ENCODE measurements at regions not wholly inside any gene's neighbourhood (a gene's known extent, or its start where the extent isn't known, plus 50 kb on each side); places are given as distances from the start of the nearest gene placed in this dataset.

GRCh38 chr4:121221608-121222007 is 57.5 kb upstream of the TNIP3 start:
- DNase-seq: no peak

DNA sequence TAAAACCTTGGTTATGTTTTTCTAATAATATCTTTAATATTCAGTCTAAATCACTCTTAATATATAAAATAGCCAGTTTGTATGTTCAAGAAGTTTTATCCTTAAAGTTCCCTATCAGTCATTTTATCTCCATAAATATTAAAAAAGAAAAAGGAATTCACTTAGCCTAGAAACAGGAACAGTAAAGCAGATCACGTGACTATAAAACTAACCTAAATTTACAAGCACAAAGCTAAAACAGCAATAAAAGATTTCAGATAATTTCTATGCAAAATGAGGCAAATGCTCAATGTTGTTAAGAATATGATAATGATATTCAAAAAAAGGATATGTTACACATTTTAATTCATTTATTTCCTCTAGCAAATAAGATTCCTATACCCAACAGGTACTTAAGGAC is 57.1 kb upstream of the TNIP3 start:
- no peak for DNase-seq

DNA sequence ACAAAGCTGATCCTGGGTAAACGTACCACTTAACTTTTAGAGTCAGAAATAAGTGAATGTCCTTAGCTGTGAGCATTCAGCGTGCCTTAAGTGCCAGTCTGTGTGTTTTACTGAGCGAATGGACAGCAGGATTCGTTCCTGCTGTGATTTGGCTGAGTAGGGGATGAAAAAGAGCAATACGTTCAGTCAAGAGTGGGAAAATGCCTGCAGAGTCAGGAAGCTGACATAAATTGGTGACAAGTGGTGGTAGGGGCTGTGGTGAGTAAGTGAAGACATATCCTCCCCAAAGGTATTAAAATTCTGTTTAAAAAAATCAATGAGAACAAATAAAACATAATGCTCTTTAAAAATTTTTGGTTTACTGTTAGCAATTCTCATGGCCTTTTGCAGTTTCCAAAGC is 56.6 kb upstream of the TNIP3 start:
- DNase-seq: no peak

DNA sequence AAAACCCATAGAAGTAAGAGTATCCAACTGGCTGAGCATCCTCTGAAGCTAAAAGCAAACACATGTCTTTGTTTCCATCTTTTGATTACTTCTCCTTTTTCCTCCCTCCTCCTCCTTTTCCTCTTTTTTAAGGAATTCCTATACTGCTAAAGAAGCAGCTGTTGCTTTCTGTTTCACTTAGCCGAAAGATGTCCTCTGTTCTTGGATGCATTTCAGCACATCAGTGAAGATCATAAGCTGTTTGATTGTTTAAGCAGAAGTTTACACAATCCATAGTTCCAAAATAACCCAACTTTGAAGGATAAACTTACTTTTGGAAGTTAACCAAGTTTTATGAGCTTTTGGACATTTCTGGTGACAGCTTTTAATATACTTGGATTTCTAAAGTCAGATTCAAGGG is 55.1 kb upstream of the TNIP3 start:
- DNase-seq: peak; percentile 13

- peak; percentile 84 for DNase-seq
These were observed 53.2 kb upstream of the TNIP3 start for GRCh38 chr4:121217351-121217750.

- DNase-seq: no peak
These were observed 52.3 kb upstream of the TNIP3 start for GRCh38 chr4:121216461-121216860.

DNA sequence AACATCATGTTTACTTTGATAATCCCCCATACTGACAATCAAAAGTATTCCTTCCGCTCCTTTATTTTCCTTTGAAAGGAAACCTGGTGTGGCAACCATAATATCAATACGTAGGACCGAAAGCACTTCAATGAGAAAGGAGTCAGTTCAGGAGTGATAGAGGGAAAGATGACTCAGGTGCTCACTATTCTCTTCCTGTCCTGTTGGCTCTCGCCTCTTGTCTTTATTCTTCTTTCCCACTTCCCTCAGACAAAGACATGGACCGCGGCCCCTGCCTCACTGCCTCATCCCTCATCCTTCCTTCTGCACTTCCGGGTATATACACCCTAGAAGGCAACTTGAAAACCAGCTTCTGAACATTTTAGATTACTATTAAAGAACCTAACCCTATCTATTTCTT is 49.8 kb upstream of the TNIP3 start:
- DNase-seq: no peak

All from fibroblast of skin of right quadriceps (primary cell).